ENCODE measurements at regions not wholly inside any gene's neighbourhood (a gene's known extent, or its start where the extent isn't known, plus 50 kb on each side); places are given as distances from the start of the nearest gene placed in this dataset.

DNA sequence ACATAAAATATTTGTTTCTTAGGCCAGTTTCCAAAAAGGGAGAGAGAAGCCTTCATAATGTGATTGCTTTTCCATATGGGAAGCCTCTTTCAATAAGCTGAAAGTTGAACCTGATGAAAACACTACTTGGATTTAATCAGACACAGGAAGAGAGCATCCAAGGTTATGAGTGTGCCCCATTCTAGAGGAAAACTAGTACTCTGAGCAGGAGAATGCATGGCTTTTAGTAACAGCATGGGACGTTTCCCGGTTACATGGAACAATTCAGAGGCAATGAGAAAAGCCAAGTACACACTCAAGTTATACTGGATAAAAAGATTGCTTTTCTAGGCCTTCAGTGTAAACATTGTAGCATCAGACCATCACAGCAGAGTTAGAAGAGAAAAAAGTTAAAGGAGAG is 315.8 kb downstream of the ZNF516 start:
- H2AFZ ChIP-seq, result no peak overlapping the region
- H3K79me2 ChIP-seq (replicated peaks; ENCODE audit: insufficient read depth), result no peaks in the 10 kb centered on the region
- ATAC-seq (no peak), DNase-seq (ENCODE audit: low spot score) (no peak)
- peaks cover 3% of the 10 kb centered on the region; the same call in 1 of the 2 replicates for H3K4me1 ChIP-seq (ENCODE audit: insufficient read depth)
- no peaks in the 10 kb centered on the region for H4K20me1 ChIP-seq (replicated peaks; ENCODE audit: insufficient read depth)
- H3K9me2 ChIP-seq (ENCODE audit: insufficient read depth), result no peaks in the 10 kb centered on the region
- H3K36me3 ChIP-seq (ENCODE audit: insufficient read depth), result no peaks in the 10 kb centered on the region
- Mint-ChIP-seq H3K4me1 (0 out of 3 replicates have a peak, but pooled peaks cover 2% of the 10 kb centered on the region), H3K9me3 (0 out of 3 replicates have a peak, but pooled peaks cover 4% of the 10 kb centered on the region), H3K27me3 (ENCODE audit: insufficient read depth, low read depth, poor library complexity) (no peaks in the 10 kb centered on the region), H3K27ac (no peak overlapping the region), H3K4me3 (no peak overlapping the region), H3K36me3 (ENCODE audit: low read depth) (no peaks in the 10 kb centered on the region; the same call in 2 of the 3 replicates)
- TF ChIP-seq CREB1 (CRISPR knock-in tag; IDR thresholded peaks at IDR 0.05; ENCODE audit: low read depth) (no peak), EZH2phosphoT487 (IDR thresholded peaks at IDR 0.05; ENCODE audit: unreplicated experiment) (no peak), STAT1 (IDR thresholded peaks at IDR 0.05; ENCODE audit: unreplicated experiment) (no peak), EZH2 (IDR thresholded peaks at IDR 0.05; ENCODE audit: low read depth, unreplicated experiment) (no peak)
- TF ChIP-seq, protein P1, sequence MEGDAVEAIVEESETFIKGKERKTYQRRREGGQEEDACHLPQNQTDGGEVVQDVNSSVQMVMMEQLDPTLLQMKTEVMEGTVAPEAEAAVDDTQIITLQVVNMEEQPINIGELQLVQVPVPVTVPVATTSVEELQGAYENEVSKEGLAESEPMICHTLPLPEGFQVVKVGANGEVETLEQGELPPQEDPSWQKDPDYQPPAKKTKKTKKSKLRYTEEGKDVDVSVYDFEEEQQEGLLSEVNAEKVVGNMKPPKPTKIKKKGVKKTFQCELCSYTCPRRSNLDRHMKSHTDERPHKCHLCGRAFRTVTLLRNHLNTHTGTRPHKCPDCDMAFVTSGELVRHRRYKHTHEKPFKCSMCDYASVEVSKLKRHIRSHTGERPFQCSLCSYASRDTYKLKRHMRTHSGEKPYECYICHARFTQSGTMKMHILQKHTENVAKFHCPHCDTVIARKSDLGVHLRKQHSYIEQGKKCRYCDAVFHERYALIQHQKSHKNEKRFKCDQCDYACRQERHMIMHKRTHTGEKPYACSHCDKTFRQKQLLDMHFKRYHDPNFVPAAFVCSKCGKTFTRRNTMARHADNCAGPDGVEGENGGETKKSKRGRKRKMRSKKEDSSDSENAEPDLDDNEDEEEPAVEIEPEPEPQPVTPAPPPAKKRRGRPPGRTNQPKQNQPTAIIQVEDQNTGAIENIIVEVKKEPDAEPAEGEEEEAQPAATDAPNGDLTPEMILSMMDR (conservative IDR thresholded peaks at IDR 0.05; ENCODE audit: low read depth in 2 of 2), result no peak
- TF ChIP-seq, protein P2, sequence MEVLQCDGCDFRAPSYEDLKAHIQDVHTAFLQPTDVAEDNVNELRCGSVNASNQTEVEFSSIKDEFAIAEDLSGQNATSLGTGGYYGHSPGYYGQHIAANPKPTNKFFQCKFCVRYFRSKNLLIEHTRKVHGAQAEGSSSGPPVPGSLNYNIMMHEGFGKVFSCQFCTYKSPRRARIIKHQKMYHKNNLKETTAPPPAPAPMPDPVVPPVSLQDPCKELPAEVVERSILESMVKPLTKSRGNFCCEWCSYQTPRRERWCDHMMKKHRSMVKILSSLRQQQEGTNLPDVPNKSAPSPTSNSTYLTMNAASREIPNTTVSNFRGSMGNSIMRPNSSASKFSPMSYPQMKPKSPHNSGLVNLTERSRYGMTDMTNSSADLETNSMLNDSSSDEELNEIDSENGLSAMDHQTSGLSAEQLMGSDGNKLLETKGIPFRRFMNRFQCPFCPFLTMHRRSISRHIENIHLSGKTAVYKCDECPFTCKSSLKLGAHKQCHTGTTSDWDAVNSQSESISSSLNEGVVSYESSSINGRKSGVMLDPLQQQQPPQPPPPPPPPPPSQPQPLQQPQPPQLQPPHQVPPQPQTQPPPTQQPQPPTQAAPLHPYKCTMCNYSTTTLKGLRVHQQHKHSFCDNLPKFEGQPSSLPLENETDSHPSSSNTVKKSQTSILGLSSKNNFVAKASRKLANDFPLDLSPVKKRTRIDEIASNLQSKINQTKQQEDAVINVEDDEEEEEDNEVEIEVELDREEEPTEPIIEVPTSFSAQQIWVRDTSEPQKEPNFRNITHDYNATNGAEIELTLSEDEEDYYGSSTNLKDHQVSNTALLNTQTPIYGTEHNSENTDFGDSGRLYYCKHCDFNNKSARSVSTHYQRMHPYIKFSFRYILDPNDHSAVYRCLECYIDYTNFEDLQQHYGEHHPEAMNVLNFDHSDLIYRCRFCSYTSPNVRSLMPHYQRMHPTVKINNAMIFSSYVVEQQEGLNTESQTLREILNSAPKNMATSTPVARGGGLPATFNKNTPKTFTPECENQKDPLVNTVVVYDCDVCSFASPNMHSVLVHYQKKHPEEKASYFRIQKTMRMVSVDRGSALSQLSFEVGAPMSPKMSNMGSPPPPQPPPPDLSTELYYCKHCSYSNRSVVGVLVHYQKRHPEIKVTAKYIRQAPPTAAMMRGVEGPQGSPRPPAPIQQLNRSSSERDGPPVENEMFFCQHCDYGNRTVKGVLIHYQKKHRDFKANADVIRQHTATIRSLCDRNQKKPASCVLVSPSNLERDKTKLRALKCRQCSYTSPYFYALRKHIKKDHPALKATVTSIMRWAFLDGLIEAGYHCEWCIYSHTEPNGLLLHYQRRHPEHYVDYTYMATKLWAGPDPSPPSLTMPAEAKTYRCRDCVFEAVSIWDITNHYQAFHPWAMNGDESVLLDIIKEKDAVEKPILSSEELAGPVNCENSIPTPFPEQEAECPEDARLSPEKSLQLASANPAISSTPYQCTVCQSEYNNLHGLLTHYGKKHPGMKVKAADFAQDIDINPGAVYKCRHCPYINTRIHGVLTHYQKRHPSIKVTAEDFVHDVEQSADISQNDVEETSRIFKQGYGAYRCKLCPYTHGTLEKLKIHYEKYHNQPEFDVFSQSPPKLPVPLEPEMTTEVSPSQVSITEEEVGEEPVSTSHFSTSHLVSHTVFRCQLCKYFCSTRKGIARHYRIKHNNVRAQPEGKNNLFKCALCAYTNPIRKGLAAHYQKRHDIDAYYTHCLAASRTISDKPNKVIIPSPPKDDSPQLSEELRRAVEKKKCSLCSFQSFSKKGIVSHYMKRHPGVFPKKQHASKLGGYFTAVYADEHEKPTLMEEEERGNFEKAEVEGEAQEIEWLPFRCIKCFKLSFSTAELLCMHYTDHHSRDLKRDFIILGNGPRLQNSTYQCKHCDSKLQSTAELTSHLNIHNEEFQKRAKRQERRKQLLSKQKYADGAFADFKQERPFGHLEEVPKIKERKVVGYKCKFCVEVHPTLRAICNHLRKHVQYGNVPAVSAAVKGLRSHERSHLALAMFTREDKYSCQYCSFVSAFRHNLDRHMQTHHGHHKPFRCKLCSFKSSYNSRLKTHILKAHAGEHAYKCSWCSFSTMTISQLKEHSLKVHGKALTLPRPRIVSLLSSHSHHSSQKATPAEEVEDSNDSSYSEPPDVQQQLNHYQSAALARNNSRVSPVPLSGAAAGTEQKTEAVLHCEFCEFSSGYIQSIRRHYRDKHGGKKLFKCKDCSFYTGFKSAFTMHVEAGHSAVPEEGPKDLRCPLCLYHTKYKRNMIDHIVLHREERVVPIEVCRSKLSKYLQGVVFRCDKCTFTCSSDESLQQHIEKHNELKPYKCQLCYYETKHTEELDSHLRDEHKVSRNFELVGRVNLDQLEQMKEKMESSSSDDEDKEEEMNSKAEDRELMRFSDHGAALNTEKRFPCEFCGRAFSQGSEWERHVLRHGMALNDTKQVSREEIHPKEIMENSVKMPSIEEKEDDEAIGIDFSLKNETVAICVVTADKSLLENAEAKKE (CRISPR knock-in tag; IDR thresholded peaks at IDR 0.05), result no peak
- TF ChIP-seq, protein P3, sequence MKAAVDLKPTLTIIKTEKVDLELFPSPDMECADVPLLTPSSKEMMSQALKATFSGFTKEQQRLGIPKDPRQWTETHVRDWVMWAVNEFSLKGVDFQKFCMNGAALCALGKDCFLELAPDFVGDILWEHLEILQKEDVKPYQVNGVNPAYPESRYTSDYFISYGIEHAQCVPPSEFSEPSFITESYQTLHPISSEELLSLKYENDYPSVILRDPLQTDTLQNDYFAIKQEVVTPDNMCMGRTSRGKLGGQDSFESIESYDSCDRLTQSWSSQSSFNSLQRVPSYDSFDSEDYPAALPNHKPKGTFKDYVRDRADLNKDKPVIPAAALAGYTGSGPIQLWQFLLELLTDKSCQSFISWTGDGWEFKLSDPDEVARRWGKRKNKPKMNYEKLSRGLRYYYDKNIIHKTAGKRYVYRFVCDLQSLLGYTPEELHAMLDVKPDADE (IDR thresholded peaks at IDR 0.05), result no peak
- H3K27ac ChIP-seq (ENCODE audit: low read depth), result no peak overlapping the region
- no peaks in the 10 kb centered on the region for H3K27me3 ChIP-seq (ENCODE audit: insufficient read depth)
- H3F3A ChIP-seq (replicated peaks; ENCODE audit: low read depth), result no peaks in the 10 kb centered on the region
- H3K4me3 ChIP-seq, result no peak overlapping the region
- H3K4me2 ChIP-seq, result no peak overlapping the region

Measured in GM23338 (cell line).